Activated naive CD4-positive, alpha-beta T cell treated with anti-CD3 and anti-CD28 coated beads, Interleukin-2, amount 10 ng/mL, durations not matched to agents 7 days and 5 days (primary cell): ENCODE measurements at regions not wholly inside any gene's neighbourhood (a gene's known extent, or its start where the extent isn't known, plus 50 kb on each side); places are given as distances from the start of the nearest gene placed in this dataset.
A peak's percentile ranks its signal among the peaks of the same experiment; 100 is the strongest.

Source experiments
- CTCF ChIA-PET: fragments of 350-600 bp; sonication (Branson Sonifier 250); formaldehyde crosslinking; loops from one replicate; lab custom pipeline; 2021; ENCODE audit warnings: antibody characterized with exemption; lab: Charles Lee
- DNase-seq: peaks from one replicate; pipeline ENCODE4 v3.0.0-alpha.2; 2020
- H3K27ac Mint-ChIP-seq: one replicate; pipeline ENCODE4 v1.8.0; 2021; ENCODE audit warnings: mild to moderate bottlenecking, moderate library complexity, mixed read lengths
- H3K27me3 Mint-ChIP-seq: one replicate; pipeline ENCODE4 v1.8.0; 2021; ENCODE audit warnings: mild to moderate bottlenecking, mixed read lengths
- H3K36me3 Mint-ChIP-seq: one replicate; pipeline ENCODE4 v1.8.0; 2021; ENCODE audit warnings: mixed read lengths
- H3K4me1 Mint-ChIP-seq: one replicate; pipeline ENCODE4 v1.8.0; 2021; ENCODE audit warnings: mixed read lengths
- H3K4me3 Mint-ChIP-seq: one replicate; pipeline ENCODE4 v1.8.0; 2021; ENCODE audit warnings: mild to moderate bottlenecking, moderate library complexity, mixed read lengths
- H3K9me3 Mint-ChIP-seq: one replicate; pipeline ENCODE4 v1.8.0; 2021; ENCODE audit warnings: mixed read lengths

- peaks cover 18% of the 10 kb centered on the region for H3K27me3 Mint-ChIP-seq
- CTCF ChIA-PET: no interaction called here
- no peak overlapping the region for H3K4me3 Mint-ChIP-seq
- no peaks in the 10 kb centered on the region for H3K36me3 Mint-ChIP-seq
- DNase-seq: no peak
- no peak overlapping the region for H3K27ac Mint-ChIP-seq
- H3K4me1 Mint-ChIP-seq: peaks cover 2% of the 10 kb centered on the region
- H3K9me3 Mint-ChIP-seq: no peaks in the 10 kb centered on the region
Measured at GRCh38 chr21:35410656-35411055, 361.6 kb upstream of the RUNX1 start.

- no peak overlapping the region for H3K27ac Mint-ChIP-seq
- no peaks in the 10 kb centered on the region for H3K9me3 Mint-ChIP-seq
- H3K36me3 Mint-ChIP-seq: no peaks in the 10 kb centered on the region
- no peak overlapping the region for H3K4me3 Mint-ChIP-seq
- H3K4me1 Mint-ChIP-seq: peaks cover 2% of the 10 kb centered on the region
- DNase-seq: no peak
- CTCF ChIA-PET: no interaction called here
- H3K27me3 Mint-ChIP-seq: peaks cover 19% of the 10 kb centered on the region
Measured at GRCh38 chr21:35410123-35410522, 361.0 kb upstream of the RUNX1 start.

- H3K4me3 Mint-ChIP-seq: no peak overlapping the region
- no peak for DNase-seq
- no peaks in the 10 kb centered on the region for H3K9me3 Mint-ChIP-seq
- CTCF ChIA-PET: no interaction called here
- H3K4me1 Mint-ChIP-seq: peaks cover 2% of the 10 kb centered on the region
- peak overlapping the region; percentile 40 for H3K27ac Mint-ChIP-seq
- no peaks in the 10 kb centered on the region for H3K36me3 Mint-ChIP-seq
- peaks cover 16% of the 10 kb centered on the region for H3K27me3 Mint-ChIP-seq
Measured at GRCh38 chr21:35408401-35408800, 359.3 kb upstream of the RUNX1 start.

DNA sequence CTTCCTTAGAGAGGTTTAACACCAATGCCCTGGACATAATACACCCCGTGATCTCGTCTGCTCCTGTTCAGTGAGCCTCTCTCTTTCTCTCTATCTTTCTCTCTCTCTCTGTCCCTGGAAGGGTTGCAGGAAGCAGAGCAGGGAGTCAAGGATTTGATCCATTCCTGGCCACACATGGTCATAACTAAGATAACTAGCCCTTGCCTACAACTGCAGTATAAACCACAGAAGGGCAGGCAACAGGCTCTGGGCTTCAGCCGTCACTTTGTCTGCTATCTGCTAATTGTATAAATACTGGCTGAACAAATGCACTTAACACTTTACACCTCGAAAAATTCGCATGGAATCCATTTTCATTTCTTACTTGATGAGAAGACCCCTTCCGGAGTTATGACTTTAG is 357.5 kb upstream of the RUNX1 start:
- Mint-ChIP-seq H3K27me3 (peaks cover 11% of the 10 kb centered on the region), H3K4me1 (peaks cover 2% of the 10 kb centered on the region), H3K36me3 (no peaks in the 10 kb centered on the region), H3K4me3 (no peak overlapping the region), H3K27ac (no peak overlapping the region), H3K9me3 (no peaks in the 10 kb centered on the region)
- CTCF ChIA-PET: interaction anchor here (1.5 kb wide), 1 partner anchor 433 kb away, joined by 4 read pairs; no protein-coding TSS in a partner anchor
- no peak for DNase-seq

DNA sequence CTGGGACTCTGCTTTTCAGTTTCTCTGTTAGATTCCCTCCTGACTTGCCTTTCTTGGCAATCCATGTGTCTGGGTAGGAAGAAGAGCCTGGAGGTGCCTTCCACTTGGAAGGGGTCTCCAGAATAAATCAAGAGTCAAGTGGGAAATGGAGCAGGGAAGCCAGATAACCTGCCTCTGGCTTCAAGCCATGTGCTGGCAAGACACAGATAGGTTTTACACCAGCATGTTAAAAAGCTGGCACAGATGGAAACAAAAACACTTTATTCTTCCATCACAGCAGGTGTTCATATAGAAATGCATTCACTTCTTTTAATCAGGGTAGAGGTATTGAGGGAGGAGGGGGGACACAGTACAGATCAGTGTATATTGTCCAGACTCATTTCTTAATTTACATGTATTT is 356.9 kb upstream of the RUNX1 start:
- Mint-ChIP-seq H3K27ac (no peak overlapping the region), H3K4me1 (peaks cover 2% of the 10 kb centered on the region), H3K36me3 (no peaks in the 10 kb centered on the region), H3K27me3 (peaks cover 14% of the 10 kb centered on the region), H3K9me3 (no peaks in the 10 kb centered on the region), H3K4me3 (no peak overlapping the region)
- no peak for DNase-seq
- CTCF ChIA-PET: interaction anchor here (1.2 to 1.5 kb wide), 2 partner anchors 433 to 660 kb away, joined by 4 read pairs; no protein-coding TSS in a partner anchor

DNA sequence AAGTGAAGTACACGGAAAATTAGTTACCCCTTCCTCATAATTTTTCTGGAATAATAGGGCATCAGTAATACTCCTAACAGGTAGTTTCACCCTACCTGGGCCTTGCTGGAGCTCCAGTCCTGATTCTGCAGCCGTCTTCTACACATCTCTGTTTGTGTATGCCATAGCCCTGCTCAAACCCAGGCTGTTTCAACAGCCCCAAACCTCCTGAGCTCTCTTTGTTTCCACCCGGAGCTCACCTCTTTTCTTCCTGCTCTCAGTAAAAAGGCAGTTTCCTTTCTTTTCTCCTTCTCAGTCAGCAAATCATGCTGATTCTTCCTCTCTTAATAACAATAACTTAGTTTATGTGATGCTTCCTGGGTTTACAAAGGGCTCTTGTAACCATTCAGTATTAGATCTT is 355.1 kb upstream of the RUNX1 start:
- CTCF ChIA-PET: no interaction called here
- peaks cover 8% of the 10 kb centered on the region for H3K4me1 Mint-ChIP-seq
- H3K9me3 Mint-ChIP-seq: no peaks in the 10 kb centered on the region
- DNase-seq: no peak
- H3K36me3 Mint-ChIP-seq: no peaks in the 10 kb centered on the region
- peaks cover 14% of the 10 kb centered on the region for H3K27me3 Mint-ChIP-seq
- H3K27ac Mint-ChIP-seq: no peak overlapping the region
- no peak overlapping the region for H3K4me3 Mint-ChIP-seq

DNA sequence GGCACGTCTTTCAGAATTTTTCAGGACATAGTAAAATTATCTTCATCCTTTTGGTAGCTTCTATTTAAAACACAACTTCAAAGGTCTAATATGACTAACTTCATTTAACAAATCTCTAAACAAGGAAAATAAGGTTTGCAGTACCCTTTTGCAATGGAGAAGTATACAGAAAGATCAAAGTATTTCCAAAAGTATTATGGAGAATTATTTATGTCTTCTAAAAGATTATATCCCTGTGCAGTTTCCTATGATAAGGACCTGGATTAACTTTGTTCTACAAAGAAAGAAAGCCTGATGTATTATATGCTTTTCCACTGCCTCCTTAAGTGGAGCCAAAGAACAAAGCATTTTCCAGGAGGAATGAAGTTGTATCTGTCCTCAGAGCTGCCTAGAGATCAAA is 353.0 kb upstream of the RUNX1 start:
- Mint-ChIP-seq H3K27ac (no peak overlapping the region), H3K36me3 (no peaks in the 10 kb centered on the region), H3K4me3 (no peak overlapping the region), H3K9me3 (no peaks in the 10 kb centered on the region), H3K4me1 (peaks cover 13% of the 10 kb centered on the region), H3K27me3 (peaks cover 14% of the 10 kb centered on the region)
- DNase-seq: no peak
- CTCF ChIA-PET: interaction anchor here (0.6 to 5.9 kb wide), 9 partner anchors 344 to 656 kb away, joined by 3 to 28 read pairs (median 6); no protein-coding TSS in a partner anchor

DNA sequence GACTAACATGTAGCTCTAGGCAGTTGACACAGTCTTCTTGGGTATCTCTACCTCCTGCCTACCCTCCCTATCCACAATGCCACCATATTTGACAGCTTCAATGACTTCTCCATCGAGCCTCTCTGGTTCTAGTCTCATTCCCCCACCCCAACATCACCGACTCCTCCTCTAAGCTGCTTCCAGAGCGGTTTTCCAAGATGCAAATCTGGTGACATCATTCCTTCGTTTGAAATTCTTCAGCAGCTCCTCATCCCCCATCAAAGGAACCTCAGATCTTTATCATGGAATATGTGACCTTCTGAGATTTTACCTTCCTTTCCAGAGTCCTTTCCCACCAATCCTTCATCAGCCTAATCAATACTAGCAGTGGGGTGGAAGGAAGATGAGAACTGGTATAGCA is 352.4 kb upstream of the RUNX1 start:
- H3K4me3 Mint-ChIP-seq: no peak overlapping the region
- no peak overlapping the region for H3K27ac Mint-ChIP-seq
- CTCF ChIA-PET: interaction anchor here (0.6 to 5.9 kb wide), 15 partner anchors 107 to 711 kb away, joined by 3 to 28 read pairs (median 4); no protein-coding TSS in a partner anchor
- no peaks in the 10 kb centered on the region for H3K36me3 Mint-ChIP-seq
- H3K27me3 Mint-ChIP-seq: peaks cover 14% of the 10 kb centered on the region
- no peak for DNase-seq
- H3K9me3 Mint-ChIP-seq: no peaks in the 10 kb centered on the region
- H3K4me1 Mint-ChIP-seq: peaks cover 13% of the 10 kb centered on the region

- Mint-ChIP-seq H3K9me3 (no peaks in the 10 kb centered on the region), H3K4me1 (peaks cover 13% of the 10 kb centered on the region), H3K27me3 (peaks cover 14% of the 10 kb centered on the region), H3K36me3 (no peaks in the 10 kb centered on the region), H3K27ac (no peak overlapping the region), H3K4me3 (no peak overlapping the region)
- CTCF ChIA-PET: interaction anchor here (0.6 to 5.9 kb wide), 27 partner anchors 17 to 710 kb away, joined by 3 to 28 read pairs (median 4); no protein-coding TSS in a partner anchor
- DNase-seq: peak; percentile 50
Measured at GRCh38 chr21:35400233-35400939, 351.3 kb upstream of the RUNX1 start.

DNA sequence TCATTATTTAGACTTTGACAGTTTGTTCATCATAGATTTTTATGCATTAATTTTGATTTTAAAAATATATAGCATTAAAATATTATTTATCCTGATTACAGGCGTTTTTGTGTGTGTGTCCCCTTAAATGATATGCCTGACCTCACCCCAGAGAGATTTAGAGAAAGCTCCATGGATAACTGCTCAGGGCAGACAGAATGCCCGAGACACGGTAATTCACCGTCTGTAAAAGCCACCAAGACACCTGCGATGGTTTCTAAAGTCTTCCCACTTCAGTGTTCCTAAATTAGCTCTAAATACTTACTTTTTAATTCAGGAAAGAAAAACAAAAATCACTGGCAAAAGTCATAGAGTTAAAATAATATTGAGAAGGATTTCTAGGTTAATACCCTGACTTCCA is 350.6 kb upstream of the RUNX1 start:
- Mint-ChIP-seq H3K9me3 (no peaks in the 10 kb centered on the region), H3K36me3 (no peaks in the 10 kb centered on the region), H3K4me1 (peaks cover 13% of the 10 kb centered on the region), H3K27me3 (peaks cover 9% of the 10 kb centered on the region), H3K4me3 (no peak overlapping the region), H3K27ac (no peak overlapping the region)
- CTCF ChIA-PET: interaction anchor here (0.7 to 5.9 kb wide), 19 partner anchors 17 to 707 kb away, joined by 3 to 28 read pairs (median 5); no protein-coding TSS in a partner anchor
- DNase-seq: no peak

DNA sequence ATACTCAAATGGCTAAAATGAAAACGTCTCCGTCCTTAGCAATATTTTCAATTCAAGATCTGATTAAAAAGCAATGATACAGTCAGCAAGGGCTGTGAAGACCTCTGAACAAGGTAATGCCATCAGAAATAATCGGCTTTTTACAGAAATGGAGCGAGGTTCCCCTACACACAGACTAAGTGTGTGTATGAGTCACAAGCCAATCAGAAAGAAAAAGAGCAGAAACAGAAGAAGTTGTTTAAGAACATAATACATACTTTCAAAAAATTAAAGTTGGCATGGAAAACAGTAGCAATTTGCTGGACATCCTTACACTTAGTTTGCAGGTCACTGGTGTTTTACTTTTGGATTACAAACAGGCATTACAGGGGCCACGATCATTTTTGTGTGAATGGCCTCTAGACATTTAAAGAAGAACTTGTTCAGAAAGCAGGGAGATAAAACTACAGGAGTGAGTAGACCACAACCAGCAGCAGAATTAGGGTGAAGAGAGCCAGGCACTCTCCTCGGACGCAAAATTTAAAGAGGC is 350.0 kb upstream of the RUNX1 start:
- no peak overlapping the region for H3K27ac Mint-ChIP-seq
- DNase-seq: no peak
- H3K9me3 Mint-ChIP-seq: no peaks in the 10 kb centered on the region
- CTCF ChIA-PET: interaction anchor here (1.2 to 5.9 kb wide), 8 partner anchors 195 to 706 kb away, joined by 3 to 28 read pairs (median 6); no protein-coding TSS in a partner anchor
- no peak overlapping the region for H3K4me3 Mint-ChIP-seq
- H3K4me1 Mint-ChIP-seq: peaks cover 13% of the 10 kb centered on the region
- peaks cover 6% of the 10 kb centered on the region for H3K27me3 Mint-ChIP-seq
- H3K36me3 Mint-ChIP-seq: no peaks in the 10 kb centered on the region

DNA sequence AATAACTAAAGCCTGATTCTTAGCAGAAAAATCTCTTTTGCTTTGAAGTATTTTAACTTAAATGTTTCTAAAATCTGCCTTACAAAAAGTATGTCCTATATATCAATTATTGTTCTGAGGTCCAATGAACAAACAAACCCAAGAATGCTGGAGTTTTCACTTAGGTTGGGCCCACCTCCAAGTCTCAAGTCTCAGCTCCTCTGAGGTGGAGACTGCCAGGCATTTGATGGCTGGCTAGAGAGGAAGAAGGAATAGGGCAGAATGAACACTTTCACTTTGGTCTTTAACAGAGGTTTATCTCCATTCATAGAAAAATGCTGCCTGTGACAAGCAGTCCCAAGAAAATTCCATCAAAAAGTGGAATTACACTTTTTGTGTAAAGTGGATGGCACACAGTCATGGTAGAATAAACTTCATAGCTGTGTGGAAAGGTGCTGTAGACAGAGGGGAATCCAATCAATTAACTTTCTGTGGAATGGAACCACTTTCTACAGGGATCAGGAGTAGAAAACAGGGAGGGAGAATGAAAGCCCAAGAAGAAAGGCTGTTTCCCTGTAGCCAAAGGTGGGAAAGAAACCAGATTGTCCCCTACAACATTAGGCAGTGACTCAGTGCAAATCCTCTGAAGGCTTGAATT is 349.4 kb upstream of the RUNX1 start:
- no peaks in the 10 kb centered on the region for H3K36me3 Mint-ChIP-seq
- H3K27ac Mint-ChIP-seq: no peak overlapping the region
- DNase-seq: no peak
- H3K4me3 Mint-ChIP-seq: no peak overlapping the region
- peaks cover 6% of the 10 kb centered on the region for H3K27me3 Mint-ChIP-seq
- CTCF ChIA-PET: interaction anchor here (5.9 kb wide), 1 partner anchor 653 kb away, joined by 28 read pairs; no protein-coding TSS in a partner anchor
- no peaks in the 10 kb centered on the region for H3K9me3 Mint-ChIP-seq
- H3K4me1 Mint-ChIP-seq: peaks cover 13% of the 10 kb centered on the region

DNA sequence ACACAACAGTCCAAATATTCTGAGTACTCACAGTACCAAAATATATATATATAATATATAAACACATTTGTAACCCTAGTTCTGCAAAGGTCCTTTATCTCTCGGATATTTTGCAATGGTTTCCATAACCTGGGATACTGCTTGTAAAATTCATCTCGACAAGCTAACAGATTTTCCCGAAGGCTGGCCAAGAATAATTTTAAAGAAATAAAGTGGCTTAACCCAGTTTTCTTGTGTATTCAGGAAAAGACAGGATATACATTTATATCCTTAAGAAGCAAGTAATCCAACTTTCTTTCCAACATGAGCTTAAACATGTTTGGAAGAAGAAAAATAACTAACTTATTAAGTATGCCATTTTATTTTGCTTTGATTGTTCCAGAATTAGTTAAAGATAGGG is 348.7 kb upstream of the RUNX1 start:
- no peaks in the 10 kb centered on the region for H3K36me3 Mint-ChIP-seq
- DNase-seq: no peak
- H3K27ac Mint-ChIP-seq: no peak overlapping the region
- H3K9me3 Mint-ChIP-seq: no peaks in the 10 kb centered on the region
- peaks cover 13% of the 10 kb centered on the region for H3K4me1 Mint-ChIP-seq
- H3K27me3 Mint-ChIP-seq: peaks cover 3% of the 10 kb centered on the region
- CTCF ChIA-PET: interaction anchor here (0.7 to 5.9 kb wide), 3 partner anchors 502 to 652 kb away, joined by 3 to 28 read pairs (median 3); no protein-coding TSS in a partner anchor
- H3K4me3 Mint-ChIP-seq: no peak overlapping the region

- H3K4me1 Mint-ChIP-seq: peaks cover 13% of the 10 kb centered on the region
- H3K27ac Mint-ChIP-seq: no peak overlapping the region
- no peaks in the 10 kb centered on the region for H3K9me3 Mint-ChIP-seq
- H3K36me3 Mint-ChIP-seq: no peaks in the 10 kb centered on the region
- no peak for DNase-seq
- CTCF ChIA-PET: interaction anchor here (1.0 kb wide), 1 partner anchor 507 kb away, joined by 3 read pairs; no protein-coding TSS in a partner anchor
- H3K27me3 Mint-ChIP-seq: peaks cover 3% of the 10 kb centered on the region
- H3K4me3 Mint-ChIP-seq: no peak overlapping the region
Measured at GRCh38 chr21:35396655-35397054, 347.6 kb upstream of the RUNX1 start.
